ENCODE measurements at regions not wholly inside any gene's neighbourhood (a gene's known extent, or its start where the extent isn't known, plus 50 kb on each side); places are given as distances from the start of the nearest gene placed in this dataset.

DNA sequence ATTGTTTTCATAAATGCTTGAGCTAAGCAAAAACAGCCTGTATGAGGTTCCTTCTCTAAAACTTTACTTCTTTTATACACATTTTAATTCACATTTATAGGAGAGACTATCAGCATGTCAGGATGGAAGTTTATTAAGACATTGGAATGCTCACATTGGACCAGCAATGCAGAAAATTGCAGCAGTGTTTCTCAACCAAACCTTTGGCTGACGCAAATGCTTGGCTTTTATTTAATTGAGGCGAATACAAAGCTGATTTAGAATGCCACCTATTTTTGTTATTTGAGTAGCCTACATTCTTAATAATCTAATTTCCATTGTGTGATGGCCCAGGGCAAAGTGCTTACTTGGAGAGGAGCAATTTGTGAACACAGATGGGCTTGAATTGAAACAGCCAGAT, 283.2 kb downstream of the ARL4A start:
- TF ChIP-seq POLR2AphosphoS5 (IDR thresholded peaks at IDR 0.05; ENCODE audit: borderline replicate concordance, low read depth, low read length) (no peak), EZH2 (IDR thresholded peaks at IDR 0.05) (no peak), FOXP2 (optimal IDR thresholded peaks at IDR 0.05; ENCODE audit: control extremely low read depth, extremely low read length, insufficient read depth) (no peak)
